GM19372 (cell line): ENCODE measurements at regions not wholly inside any gene's neighbourhood (a gene's known extent, or its start where the extent isn't known, plus 50 kb on each side); places are given as distances from the start of the nearest gene placed in this dataset.

Experiments
- ATAC-seq: cut with Tn5 transposase; IDR thresholded peaks from one replicate; pipeline ENCODE4 v1.9.1; 2021; ENCODE audit warnings: mild to moderate bottlenecking, low read depth, moderate library complexity; ENCODE audit not compliant: unreplicated experiment

- ATAC-seq: no peak
These were observed 348.7 kb upstream of the EPHA3 start for GRCh38 chr3:88758676-88759075.

- ATAC-seq: no peak
These were observed 339.7 kb upstream of the EPHA3 start for GRCh38 chr3:88767746-88768145.

- no peak for ATAC-seq
These were observed 333.7 kb upstream of the EPHA3 start for GRCh38 chr3:88773766-88774165.

- no peak for ATAC-seq
These were observed 332.3 kb upstream of the EPHA3 start for GRCh38 chr3:88775026-88775690.

- no peak for ATAC-seq
These were observed 327.9 kb upstream of the EPHA3 start for GRCh38 chr3:88779482-88779881.

- no peak for ATAC-seq
These were observed 322.5 kb upstream of the EPHA3 start for GRCh38 chr3:88784925-88785324.

GRCh38 chr3:88785841-88786240, 321.6 kb upstream of the EPHA3 start:
- no peak for ATAC-seq

- no peak for ATAC-seq
These were observed 311.9 kb upstream of the EPHA3 start for GRCh38 chr3:88795503-88795902.

GRCh38 chr3:88807491-88808105, 299.8 kb upstream of the EPHA3 start:
- ATAC-seq: no peak

GRCh38 chr3:88809993-88810392, 297.4 kb upstream of the EPHA3 start:
- ATAC-seq: no peak

GRCh38 chr3:88810455-88810854, 297.0 kb upstream of the EPHA3 start:
- no peak for ATAC-seq

GRCh38 chr3:88811096-88811495, 296.3 kb upstream of the EPHA3 start:
- ATAC-seq: no peak

GRCh38 chr3:88812576-88812975, 294.8 kb upstream of the EPHA3 start:
- ATAC-seq: no peak

GRCh38 chr3:88816445-88816844, 291.0 kb upstream of the EPHA3 start:
- no peak for ATAC-seq

GRCh38 chr3:88824666-88825564, 282.5 kb upstream of the EPHA3 start:
- ATAC-seq: no peak

- no peak for ATAC-seq
These were observed 279.0 kb upstream of the EPHA3 start for GRCh38 chr3:88828466-88828865.

GRCh38 chr3:88852606-88853005, 254.8 kb upstream of the EPHA3 start:
- no peak for ATAC-seq

- no peak for ATAC-seq
These were observed 244.2 kb upstream of the EPHA3 start for GRCh38 chr3:88863196-88863595.

GRCh38 chr3:88876724-88877123, 230.7 kb upstream of the EPHA3 start:
- ATAC-seq: no peak

- no peak for ATAC-seq
These were observed 227.5 kb upstream of the EPHA3 start for GRCh38 chr3:88879905-88880304.

- ATAC-seq: no peak
These were observed 225.3 kb upstream of the EPHA3 start for GRCh38 chr3:88882121-88882520.
